Neural cell (in vitro differentiated cells): ENCODE measurements at regions not wholly inside any gene's neighbourhood (a gene's known extent, or its start where the extent isn't known, plus 50 kb on each side); places are given as distances from the start of the nearest gene placed in this dataset.
"Not testable (repeated sequence)": the region's sequence is repeated elsewhere in the genome, so short reads cannot be mapped to it uniquely, and the experiment has no call there.

Source experiments
- H2AFZ ChIP-seq: fragments of 200-600, 300-800 bp; sonication (generic), shearing (Covaris generic); 2 replicates; pipeline ENCODE4 v1.6.0; 2014; ENCODE audit warnings: low read depth, mild to moderate bottlenecking, antibody characterized with exemption, low read length, moderate library complexity
- H3F3A ChIP-seq: fragments of 200-600 bp; shearing (Covaris generic); 2 replicates; pipeline ENCODE4 v1.6.1; 2016; ENCODE audit warnings: mild to moderate bottlenecking, moderate library complexity, mixed read lengths, antibody characterized with exemption, low read length; ENCODE audit not compliant: insufficient read depth, poor library complexity, severe bottlenecking
- H3K27ac ChIP-seq: fragments of 200-600, 300-800 bp; sonication (generic), shearing (Covaris generic); 2 replicates; pipeline ENCODE4 v1.5.1; 2014; ENCODE audit warnings: mild to moderate bottlenecking, low read length, moderate library complexity
- H3K27me3 ChIP-seq: fragments of 300-800, 200-600 bp; sonication (generic), shearing (Covaris generic); 2 replicates; pipeline ENCODE4 v1.6.0; 2014; ENCODE audit warnings: mild to moderate bottlenecking, low read depth, low read length, moderate library complexity; ENCODE audit not compliant: insufficient read depth
- H3K36me3 ChIP-seq: fragments of 300-800, 200-600 bp; sonication (generic), shearing (Covaris generic); 2 replicates; pipeline ENCODE4 v1.5.1; 2014; ENCODE audit warnings: mild to moderate bottlenecking, antibody characterized with exemption, low read length, moderate library complexity; ENCODE audit not compliant: insufficient read depth
- H3K4me2 ChIP-seq: fragments of 300-800, 200-600 bp; sonication (generic), shearing (Covaris generic); 2 replicates; pipeline ENCODE4 v1.6.0; 2014; ENCODE audit warnings: mild to moderate bottlenecking, low read length
- H3K4me3 ChIP-seq: fragments of 300-800, 200-600 bp; sonication (generic), shearing (Covaris generic); 2 replicates; pipeline ENCODE4 v1.5.1; 2014; ENCODE audit warnings: mild to moderate bottlenecking, low read length, moderate library complexity
- H3K79me2 ChIP-seq: fragments of 200-600 bp; shearing (Covaris generic); replicated peaks from 2 replicates; pipeline ENCODE4 v1.6.0; 2014; ENCODE audit warnings: mild to moderate bottlenecking, low read length, moderate library complexity; ENCODE audit not compliant: insufficient read depth
- H3K9ac ChIP-seq: fragments of 300-800, 200-600 bp; sonication (generic), shearing (Covaris generic); 2 replicates; pipeline ENCODE4 v1.6.1; 2016; ENCODE audit warnings: mild to moderate bottlenecking, low read length, mixed read lengths
- H3K9me2 ChIP-seq: fragments of 200-600 bp; shearing (Covaris generic); 2 replicates; pipeline ENCODE4 v1.6.1; 2016; ENCODE audit warnings: mild to moderate bottlenecking, low read length, mixed read lengths; ENCODE audit not compliant: insufficient read depth
- H3K9me3 ChIP-seq: fragments of 200-600, 300-800 bp; sonication (generic), shearing (Covaris generic); 2 replicates; pipeline ENCODE4 v1.6.1; 2016; ENCODE audit warnings: mild to moderate bottlenecking, mixed run types, low read length, moderate library complexity, mixed read lengths
- H4K20me1 ChIP-seq: fragments of 200-600 bp; shearing (Covaris generic); 2 replicates; pipeline ENCODE4 v1.6.1; 2016; ENCODE audit warnings: mild to moderate bottlenecking, mixed run types; ENCODE audit not compliant: insufficient read depth
- EP300 ChIP-seq: fragments of 450-650 bp; conservative IDR thresholded peaks from 2 replicates; pipeline ENCODE4 v1.6.1; 2014; ENCODE audit warnings: antibody characterized with exemption, mild to moderate bottlenecking, moderate library complexity; ENCODE audit not compliant: poor library complexity, severe bottlenecking
- EZH2 ChIP-seq: fragments of 200-600, 300-800 bp; shearing (Covaris generic), sonication (generic); IDR thresholded peaks from 2 replicates; pipeline ENCODE4 v1.6.1; 2014; ENCODE audit warnings: antibody characterized with exemption, low read length, borderline replicate concordance, mild to moderate bottlenecking; ENCODE audit not compliant: insufficient read depth, poor library complexity, severe bottlenecking
- MXI1 ChIP-seq: fragments of 450-650 bp; conservative IDR thresholded peaks from 2 replicates; pipeline ENCODE4 v1.6.1; 2014; ENCODE audit warnings: antibody characterized with exemption, mild to moderate bottlenecking; ENCODE audit not compliant: poor library complexity, severe bottlenecking
- POLR2AphosphoS5 ChIP-seq: IDR thresholded peaks from 2 replicates; pipeline ENCODE4 v1.6.1; 2012
- RAD21 ChIP-seq: fragments of 450-650 bp; conservative IDR thresholded peaks from 2 replicates; pipeline ENCODE4 v1.6.1; 2014; ENCODE audit warnings: antibody characterized with exemption, mild to moderate bottlenecking, moderate library complexity
- REST ChIP-seq: IDR thresholded peaks from 2 replicates; pipeline ENCODE4 v1.6.1; 2012; ENCODE audit warnings: borderline replicate concordance
- SMC3 ChIP-seq: fragments of 450-650 bp; conservative IDR thresholded peaks from 2 replicates; pipeline ENCODE4 v1.6.1; 2014; ENCODE audit warnings: antibody characterized with exemption, mild to moderate bottlenecking, moderate library complexity; ENCODE audit not compliant: poor library complexity
- TAF1 ChIP-seq: IDR thresholded peaks from 2 replicates; pipeline ENCODE4 v1.6.1; 2012; ENCODE audit warnings: low read depth
- TF ChIP-seq, protein P1 (sequence below): fragments of 450-650 bp; IDR thresholded peaks from 2 replicates; pipeline ENCODE4 v1.5.1; 2014; ENCODE audit warnings: antibody characterized with exemption, mild to moderate bottlenecking, moderate library complexity; ENCODE audit not compliant: poor library complexity, severe bottlenecking

GRCh38 chrX:88838392-88838791 is 91.4 kb downstream of the CPXCR1 start:
- Histone ChIP-seq H3K36me3 (no peaks in the 10 kb centered on the region), H3K4me2 (no peak overlapping the region), H3K9me2 (no peaks in the 10 kb centered on the region), H4K20me1 (no peaks in the 10 kb centered on the region), H3K79me2 (no peaks in the 10 kb centered on the region), H3K9me3 (no peaks in the 10 kb centered on the region), H3K4me3 (no peak overlapping the region), H3K27me3 (no peaks in the 10 kb centered on the region), H2AFZ (no peak overlapping the region), H3K27ac (no peak overlapping the region), H3F3A (no peaks in the 10 kb centered on the region), H3K9ac (no peak overlapping the region)
- TF ChIP-seq EZH2 = no peak
- TF ChIP-seq REST = no peak
- no peak for TF ChIP-seq TAF1
- TF ChIP-seq RAD21 = no peak
- TF ChIP-seq MXI1 = no peak
- no peak for TF ChIP-seq POLR2AphosphoS5
- TF ChIP-seq EP300 = no peak
- no peak for TF ChIP-seq SMC3
- TF ChIP-seq, protein P1, sequence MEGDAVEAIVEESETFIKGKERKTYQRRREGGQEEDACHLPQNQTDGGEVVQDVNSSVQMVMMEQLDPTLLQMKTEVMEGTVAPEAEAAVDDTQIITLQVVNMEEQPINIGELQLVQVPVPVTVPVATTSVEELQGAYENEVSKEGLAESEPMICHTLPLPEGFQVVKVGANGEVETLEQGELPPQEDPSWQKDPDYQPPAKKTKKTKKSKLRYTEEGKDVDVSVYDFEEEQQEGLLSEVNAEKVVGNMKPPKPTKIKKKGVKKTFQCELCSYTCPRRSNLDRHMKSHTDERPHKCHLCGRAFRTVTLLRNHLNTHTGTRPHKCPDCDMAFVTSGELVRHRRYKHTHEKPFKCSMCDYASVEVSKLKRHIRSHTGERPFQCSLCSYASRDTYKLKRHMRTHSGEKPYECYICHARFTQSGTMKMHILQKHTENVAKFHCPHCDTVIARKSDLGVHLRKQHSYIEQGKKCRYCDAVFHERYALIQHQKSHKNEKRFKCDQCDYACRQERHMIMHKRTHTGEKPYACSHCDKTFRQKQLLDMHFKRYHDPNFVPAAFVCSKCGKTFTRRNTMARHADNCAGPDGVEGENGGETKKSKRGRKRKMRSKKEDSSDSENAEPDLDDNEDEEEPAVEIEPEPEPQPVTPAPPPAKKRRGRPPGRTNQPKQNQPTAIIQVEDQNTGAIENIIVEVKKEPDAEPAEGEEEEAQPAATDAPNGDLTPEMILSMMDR = no peak

DNA sequence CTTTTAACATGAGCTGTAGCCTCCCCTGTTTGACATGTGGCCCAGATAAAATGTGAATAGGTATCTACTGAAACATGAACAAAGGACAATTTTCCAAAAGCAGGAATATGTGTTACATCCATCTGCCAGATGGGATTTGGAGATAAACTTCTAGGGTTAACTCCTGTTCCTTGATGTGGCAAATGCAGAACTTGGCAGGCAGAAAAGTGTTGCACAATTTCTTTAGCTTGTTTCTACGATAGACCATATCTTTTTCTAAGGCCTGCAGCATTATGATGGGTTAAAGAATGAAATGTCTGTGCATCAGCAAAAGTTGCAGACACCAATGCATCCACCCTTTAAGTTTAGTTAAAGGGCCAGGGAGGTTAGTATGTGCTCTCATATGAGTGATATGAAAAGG is 96.8 kb downstream of the CPXCR1 start:
- not testable (repeated sequence) for H3K9me3 ChIP-seq, H3K79me2 ChIP-seq, H3K36me3 ChIP-seq

GRCh38 chrX:88853925-88854324 is 106.9 kb downstream of the CPXCR1 start:
- Histone ChIP-seq H3K9me3 (no peaks in the 10 kb centered on the region), H3K4me2 (no peak overlapping the region), H3K27ac (no peak overlapping the region), H3K9me2 (no peaks in the 10 kb centered on the region), H3K79me2 (no peaks in the 10 kb centered on the region), H2AFZ (no peak overlapping the region), H3K36me3 (no peaks in the 10 kb centered on the region), H3K27me3 (no peaks in the 10 kb centered on the region), H4K20me1 (no peaks in the 10 kb centered on the region), H3K4me3 (no peak overlapping the region), H3K9ac (no peak overlapping the region), H3F3A (no peaks in the 10 kb centered on the region)
- TF ChIP-seq EZH2 (no peak), REST (no peak), TAF1 (no peak), POLR2AphosphoS5 (no peak), SMC3 (no peak), MXI1 (no peak), EP300 (no peak)

More for the DNA sequence above, 96.8 kb downstream of the CPXCR1 start:
- H3K27ac ChIP-seq, H3F3A ChIP-seq, H3K4me2 ChIP-seq, H2AFZ ChIP-seq, H3K4me3 ChIP-seq, H3K9ac ChIP-seq, H3K9me2 ChIP-seq, H4K20me1 ChIP-seq, H3K27me3 ChIP-seq: not testable (repeated sequence)
